OCI-LY3 (cell line): ENCODE measurements at regions not wholly inside any gene's neighbourhood (a gene's known extent, or its start where the extent isn't known, plus 50 kb on each side); places are given as distances from the start of the nearest gene placed in this dataset.

Experiments
- EZH2phosphoT487 ChIP-seq: fragments of 200-600 bp; shearing (Covaris generic); IDR thresholded peaks from 2 replicates; pipeline ENCODE4 v1.6.1; 2018; ENCODE audit warnings: antibody characterized with exemption, mixed run types, low read depth
- TF ChIP-seq, protein P1 (sequence below): fragments of 200-600, 300-600 bp; sonication (generic); IDR thresholded peaks from 2 replicates; pipeline ENCODE4 v1.5.1; 2014; ENCODE audit warnings: antibody characterized with exemption, low read length, low read depth

GRCh38 chr2:171217330-171217729 lies 56.6 kb upstream of the TLK1 start:
- TF ChIP-seq, protein P1, sequence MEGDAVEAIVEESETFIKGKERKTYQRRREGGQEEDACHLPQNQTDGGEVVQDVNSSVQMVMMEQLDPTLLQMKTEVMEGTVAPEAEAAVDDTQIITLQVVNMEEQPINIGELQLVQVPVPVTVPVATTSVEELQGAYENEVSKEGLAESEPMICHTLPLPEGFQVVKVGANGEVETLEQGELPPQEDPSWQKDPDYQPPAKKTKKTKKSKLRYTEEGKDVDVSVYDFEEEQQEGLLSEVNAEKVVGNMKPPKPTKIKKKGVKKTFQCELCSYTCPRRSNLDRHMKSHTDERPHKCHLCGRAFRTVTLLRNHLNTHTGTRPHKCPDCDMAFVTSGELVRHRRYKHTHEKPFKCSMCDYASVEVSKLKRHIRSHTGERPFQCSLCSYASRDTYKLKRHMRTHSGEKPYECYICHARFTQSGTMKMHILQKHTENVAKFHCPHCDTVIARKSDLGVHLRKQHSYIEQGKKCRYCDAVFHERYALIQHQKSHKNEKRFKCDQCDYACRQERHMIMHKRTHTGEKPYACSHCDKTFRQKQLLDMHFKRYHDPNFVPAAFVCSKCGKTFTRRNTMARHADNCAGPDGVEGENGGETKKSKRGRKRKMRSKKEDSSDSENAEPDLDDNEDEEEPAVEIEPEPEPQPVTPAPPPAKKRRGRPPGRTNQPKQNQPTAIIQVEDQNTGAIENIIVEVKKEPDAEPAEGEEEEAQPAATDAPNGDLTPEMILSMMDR: no peak
- no peak for TF ChIP-seq EZH2phosphoT487
